NCI-H69 (cell line): ENCODE measurements at regions not wholly inside any gene's neighbourhood (a gene's known extent, or its start where the extent isn't known, plus 50 kb on each side); places are given as distances from the start of the nearest gene placed in this dataset.
A peak's percentile ranks its signal among the peaks of the same experiment; 100 is the strongest.

ENCODE experiments used
- DNase-seq: peaks from one replicate; lab custom pipeline; 2025; lab: John Stamatoyannopoulos, UW

- peak; percentile 37 for DNase-seq
Observed at GRCh38 chr11:43575913-43576310, 104.6 kb upstream of the HSD17B12 start.

GRCh38 chr11:43576320-43576802 lies 104.2 kb upstream of the HSD17B12 start:
- peak; percentile 39 for DNase-seq

DNA sequence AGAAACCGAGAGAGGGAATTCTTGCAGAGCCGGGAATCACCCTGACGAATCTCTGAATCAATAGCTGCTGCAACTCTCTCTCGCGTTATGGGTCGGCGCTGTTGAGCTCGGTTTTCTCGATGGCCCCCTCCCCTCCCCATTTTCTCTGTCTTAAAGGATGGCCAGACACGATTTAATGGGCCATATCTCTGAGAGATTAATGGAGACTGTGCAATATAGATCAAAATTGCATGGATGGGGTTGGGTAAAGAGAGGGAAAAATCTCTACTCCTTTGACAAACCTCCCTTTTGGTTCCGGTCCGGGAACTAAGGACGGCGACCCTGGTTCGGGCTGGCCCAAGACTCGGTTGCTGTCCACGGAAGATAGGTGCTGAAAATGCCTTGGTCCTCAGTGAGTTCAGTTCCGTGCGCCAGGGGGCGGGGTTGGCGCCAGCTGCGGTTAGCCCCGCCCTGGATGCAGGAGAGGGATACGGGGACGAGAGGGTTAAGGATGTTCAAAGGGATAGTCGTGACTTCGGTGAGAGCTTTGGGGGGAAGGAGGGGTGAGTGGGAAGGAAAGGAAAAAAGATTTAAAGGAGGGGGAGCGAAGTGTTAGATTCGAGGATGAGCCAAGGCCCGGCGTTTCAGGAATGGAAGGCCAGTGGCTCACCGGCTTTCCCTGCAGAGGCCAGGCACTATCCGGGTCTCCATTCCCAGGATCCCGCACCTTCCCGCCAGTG lies 103.6 kb upstream of the HSD17B12 start:
- peak; percentile 50 for DNase-seq

DNA sequence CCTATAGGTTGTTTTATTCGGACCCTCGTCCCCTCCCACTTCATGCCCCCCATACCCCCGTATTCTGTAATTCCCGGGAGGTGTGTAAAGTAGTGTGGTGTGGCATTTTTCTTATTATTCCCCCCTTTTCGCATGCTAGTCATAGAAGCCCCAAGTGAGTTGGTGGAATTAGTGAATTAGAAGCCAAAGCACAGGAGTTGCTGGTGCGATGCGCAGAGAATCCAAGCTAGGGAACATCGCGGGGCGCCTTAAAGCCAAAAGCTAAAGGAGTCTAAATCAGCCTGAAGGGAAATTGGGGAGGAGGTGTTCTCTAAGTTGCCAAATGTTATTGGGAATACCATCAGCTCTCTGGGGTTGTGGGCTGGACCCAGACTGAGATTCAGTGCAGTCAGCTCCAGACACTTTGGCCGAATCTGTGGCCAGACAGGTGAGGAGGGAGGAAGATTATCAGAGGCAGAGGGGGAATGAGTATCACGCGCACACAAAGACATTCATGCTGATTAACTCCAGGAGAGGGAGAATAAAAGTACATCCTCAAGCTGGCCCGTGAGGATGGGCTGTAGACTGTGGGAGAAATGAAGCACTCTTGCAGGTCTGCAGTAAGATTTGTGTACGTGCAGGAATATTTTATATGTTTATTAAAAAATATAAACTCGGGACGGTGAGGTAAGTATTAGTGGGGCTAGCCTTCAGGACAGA lies 102.8 kb upstream of the HSD17B12 start:
- peak; percentile 16 for DNase-seq

DNA sequence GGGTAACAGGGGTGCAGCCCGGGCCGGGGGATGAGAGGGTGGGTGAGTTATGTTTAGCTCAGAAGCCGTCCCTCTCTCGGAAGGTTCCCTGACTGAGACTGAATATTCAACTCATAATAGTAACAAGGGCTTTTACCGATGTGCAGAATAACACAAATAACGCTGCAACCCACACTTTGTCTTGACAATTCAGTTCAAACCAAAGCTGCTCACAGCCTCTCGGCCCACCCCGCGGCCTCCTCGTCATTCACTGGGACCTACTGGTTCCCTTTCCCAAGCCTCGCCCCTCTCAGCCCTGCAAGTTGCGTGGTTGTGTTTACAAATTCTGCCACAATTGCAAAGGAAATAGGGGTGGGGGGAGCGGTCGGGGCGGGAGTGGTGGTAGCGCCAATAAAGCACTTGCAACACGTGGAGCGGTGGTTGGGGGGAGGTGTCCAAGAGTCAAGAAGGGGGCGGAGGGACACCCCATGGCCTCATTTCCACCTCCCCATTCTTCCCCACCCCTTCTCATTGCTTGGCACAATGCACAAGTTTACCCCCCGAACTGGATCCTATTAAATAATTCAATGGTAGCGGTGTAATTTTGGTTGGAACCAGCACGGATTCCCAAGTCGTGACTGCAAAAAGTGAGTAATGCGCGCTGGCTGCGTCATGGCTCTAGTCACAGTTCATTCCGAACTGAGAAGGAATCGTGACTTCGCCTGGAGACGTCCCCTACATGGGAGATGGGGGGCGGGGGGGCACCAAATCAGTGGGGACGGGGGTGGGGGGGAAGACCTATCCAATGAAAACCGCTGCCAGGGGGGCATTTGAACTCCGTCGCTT lies 102.0 kb upstream of the HSD17B12 start:
- DNase-seq: peak; percentile 43

GRCh38 chr11:43579171-43579918 lies 101.2 kb upstream of the HSD17B12 start:
- peak; percentile 65 for DNase-seq

DNA sequence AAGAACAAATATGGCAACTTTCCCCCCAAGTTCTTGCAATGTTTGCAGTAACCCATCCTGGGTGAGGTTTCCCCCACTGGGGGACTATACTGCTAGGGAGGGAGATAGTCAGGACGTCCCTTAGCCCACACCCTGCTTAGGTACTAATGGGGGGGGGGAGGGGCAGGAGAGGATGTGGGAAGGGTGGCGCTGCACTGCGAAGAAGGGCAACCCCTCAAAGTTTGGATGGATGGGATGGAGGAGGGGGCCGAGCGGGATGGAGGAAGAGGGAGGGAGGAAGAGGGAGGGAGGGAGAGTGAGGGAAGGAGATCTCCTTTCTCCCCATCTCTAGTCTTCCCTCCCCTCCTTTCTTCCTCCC lies 100.6 kb upstream of the HSD17B12 start:
- no peak for DNase-seq

DNA sequence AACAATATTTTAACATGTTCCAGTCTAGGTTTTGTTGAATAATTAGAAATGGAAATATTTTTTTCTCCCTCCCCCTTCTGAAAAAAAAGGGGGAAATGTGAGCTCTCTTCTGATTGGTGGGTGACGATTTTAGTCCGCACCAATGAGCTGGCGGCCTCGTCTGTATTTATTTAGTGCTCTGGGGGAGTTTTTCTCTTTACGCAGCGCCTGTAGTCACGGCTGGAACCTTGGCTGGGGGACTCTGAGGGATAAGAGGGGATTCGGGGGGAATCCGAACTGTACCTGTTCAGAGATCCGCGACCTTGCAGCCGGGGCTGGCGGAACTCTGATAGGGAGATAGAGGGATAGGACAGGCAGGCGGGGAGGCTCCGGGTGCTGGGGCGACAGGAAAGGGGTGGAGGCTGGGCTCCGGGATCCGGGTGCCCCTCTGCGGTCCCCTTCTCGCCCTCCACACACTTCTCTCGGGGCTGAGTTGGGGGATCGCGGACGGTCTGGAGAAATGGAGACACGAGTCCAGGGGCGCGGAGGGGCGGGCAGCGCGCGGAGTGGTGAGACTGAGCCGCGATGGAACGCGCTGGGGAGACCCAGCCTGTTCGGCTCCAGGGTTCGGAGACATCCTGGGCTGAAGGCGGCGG lies 99.7 kb upstream of the HSD17B12 start:
- DNase-seq: no peak

DNA sequence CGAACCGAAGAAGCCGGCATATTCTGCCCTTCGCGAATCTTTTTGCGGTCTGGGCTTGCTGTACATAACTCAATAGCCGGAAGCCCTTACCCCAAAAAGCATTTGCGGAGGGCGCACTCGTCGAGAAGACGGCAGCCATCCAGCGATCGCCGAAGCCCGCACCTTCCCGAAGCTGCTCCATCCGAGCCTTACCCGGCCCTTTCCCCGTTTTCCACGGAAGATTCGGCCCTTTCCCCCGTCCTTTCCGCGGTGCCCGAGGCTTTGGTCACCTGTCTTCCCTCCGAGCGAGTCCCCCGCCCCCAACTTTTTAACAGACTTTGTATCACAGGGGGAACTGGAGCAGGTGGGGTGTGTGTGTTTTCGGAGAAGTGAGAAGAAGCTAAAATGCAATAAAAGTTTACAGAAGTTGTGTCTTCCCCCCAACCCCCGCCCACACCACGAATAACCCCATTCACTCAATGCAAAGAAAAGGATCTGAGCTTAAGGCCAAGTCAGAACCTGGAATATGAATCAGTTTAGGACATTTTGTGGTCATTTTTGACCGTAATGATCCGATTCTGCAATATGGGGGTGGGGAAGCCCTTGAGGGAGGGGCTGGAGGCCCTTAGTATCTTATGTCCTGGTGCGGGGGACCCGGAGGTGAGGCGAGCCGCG lies 99.0 kb upstream of the HSD17B12 start:
- no peak for DNase-seq

DNA sequence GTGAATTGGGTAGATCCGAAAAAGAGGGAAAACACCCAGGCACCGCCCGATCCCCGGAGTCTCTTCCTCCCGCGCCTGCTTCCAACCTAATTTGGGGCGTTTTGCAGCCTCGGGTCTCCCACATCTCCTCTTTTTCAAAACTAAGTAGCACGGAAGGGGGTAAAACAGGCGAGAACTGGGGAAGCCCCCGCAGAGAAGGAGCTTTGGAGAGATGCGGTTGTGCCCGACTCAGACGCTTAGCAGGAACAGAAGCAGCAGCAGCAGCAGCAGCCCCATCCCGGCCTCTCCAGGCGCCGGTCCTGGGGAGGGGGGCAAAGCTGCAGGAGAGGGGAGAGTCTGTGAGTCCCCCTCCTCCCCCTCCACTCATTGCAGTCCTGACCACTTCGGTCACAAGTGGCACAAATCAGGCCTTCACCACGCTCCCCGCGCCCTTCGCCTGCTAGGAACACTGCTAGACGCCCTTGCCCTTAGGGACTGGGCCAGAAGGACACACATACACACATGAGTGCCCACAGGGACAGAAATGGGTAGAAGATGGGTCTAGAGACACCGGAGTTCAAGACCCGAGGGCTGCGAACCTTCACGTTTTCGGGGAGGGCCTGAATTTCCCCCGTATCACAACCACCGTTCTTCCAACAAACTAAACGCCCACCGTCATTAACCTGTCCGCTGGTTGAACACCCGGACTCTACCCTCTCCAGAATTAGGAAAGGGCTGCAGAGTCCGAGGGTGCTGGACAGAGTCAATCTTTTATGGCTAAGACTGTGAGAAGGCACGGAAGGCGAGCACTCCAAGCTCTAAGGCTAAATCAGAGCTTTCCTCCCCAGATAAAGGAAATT lies 98.3 kb upstream of the HSD17B12 start:
- no peak for DNase-seq

GRCh38 chr11:43582863-43583462 lies 97.6 kb upstream of the HSD17B12 start:
- DNase-seq: no peak

DNA sequence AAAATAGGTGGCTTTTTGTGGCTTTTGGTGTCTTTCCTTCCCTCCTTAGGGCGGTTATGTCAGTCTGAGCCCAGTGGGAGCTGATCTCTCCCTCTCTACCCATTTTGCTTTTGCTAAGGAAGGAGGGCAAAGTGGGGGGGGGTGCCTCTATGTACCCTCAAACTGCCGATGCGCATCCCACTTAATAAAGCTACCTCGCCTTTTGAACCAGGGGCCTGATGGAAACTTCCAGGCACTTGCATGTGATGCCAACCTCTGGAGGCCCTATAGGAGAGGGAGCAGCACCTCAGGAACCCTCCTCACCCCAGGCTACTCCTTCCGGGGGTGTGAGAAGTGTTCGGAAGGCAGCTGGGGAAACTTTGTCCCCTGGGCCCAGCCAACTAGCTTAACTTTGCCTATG lies 97.0 kb upstream of the HSD17B12 start:
- DNase-seq: no peak

- no peak for DNase-seq
Observed at GRCh38 chr11:43585877-43586608, 94.5 kb upstream of the HSD17B12 start.

GRCh38 chr11:43589601-43590250 lies 90.8 kb upstream of the HSD17B12 start:
- no peak for DNase-seq

DNA sequence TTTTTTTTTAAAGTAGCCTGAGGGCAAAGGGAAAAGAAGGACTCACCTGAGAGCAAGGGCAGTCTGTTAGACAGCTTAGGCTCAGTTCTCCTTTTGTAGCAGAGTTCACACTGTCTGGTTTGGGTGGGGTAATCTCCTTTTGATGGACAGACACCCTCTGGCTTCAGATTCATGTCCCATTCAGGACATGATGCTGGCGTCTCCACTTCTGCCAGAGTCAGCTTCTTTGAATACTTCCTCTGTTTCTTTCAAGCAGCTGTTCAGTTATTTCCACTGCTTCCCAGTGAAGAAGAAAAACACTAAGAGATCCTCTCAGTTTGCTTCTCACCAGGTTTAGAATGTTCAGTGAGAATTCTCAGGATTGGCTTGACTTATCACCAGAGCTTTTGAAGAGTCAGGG lies 79.0 kb upstream of the HSD17B12 start:
- no peak for DNase-seq

- no peak for DNase-seq
Observed at GRCh38 chr11:43602670-43603069, 77.9 kb upstream of the HSD17B12 start.

DNA sequence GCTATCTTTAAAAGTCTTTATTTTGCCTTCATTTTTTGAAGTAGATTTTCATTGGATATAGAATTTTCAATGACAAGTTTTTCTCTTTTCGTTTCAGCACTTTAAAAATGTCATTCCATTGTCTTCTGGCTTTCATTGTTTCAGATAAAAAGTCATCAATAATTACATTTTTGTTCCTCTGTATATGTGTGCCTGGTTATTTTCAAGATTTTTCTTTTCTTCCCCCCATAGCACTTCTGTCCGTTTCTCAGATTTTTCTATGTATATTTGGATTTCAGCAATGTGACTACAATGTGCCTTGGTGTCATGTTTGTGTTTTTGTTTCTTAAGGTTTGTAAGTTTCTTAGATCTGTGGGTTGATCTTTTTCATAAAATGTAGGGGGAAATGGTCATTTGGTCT lies 66.3 kb upstream of the HSD17B12 start:
- no peak for DNase-seq

GRCh38 chr11:43619863-43620505 lies 60.6 kb upstream of the HSD17B12 start:
- no peak for DNase-seq
